Osteocyte (in vitro differentiated cells): ENCODE measurements at regions not wholly inside any gene's neighbourhood (a gene's known extent, or its start where the extent isn't known, plus 50 kb on each side); places are given as distances from the start of the nearest gene placed in this dataset.

Source experiments
- DNase-seq: peaks from one replicate; pipeline ENCODE4 v3.0.0; 2021; ENCODE audit warnings: mixed read lengths; ENCODE audit not compliant: unreplicated experiment; ENCODE audit errors: extremely low spot score
- H3K27ac Mint-ChIP-seq: one replicate; pipeline ENCODE4 v1.8.0; 2021; ENCODE audit warnings: mild to moderate bottlenecking, mixed read lengths; ENCODE audit not compliant: unreplicated experiment
- H3K27me3 Mint-ChIP-seq: one replicate; pipeline ENCODE4 v1.8.0; 2021; ENCODE audit warnings: mixed read lengths; ENCODE audit not compliant: unreplicated experiment
- H3K36me3 Mint-ChIP-seq: one replicate; pipeline ENCODE4 v1.8.0; 2021; ENCODE audit warnings: mixed read lengths; ENCODE audit not compliant: unreplicated experiment
- H3K4me1 Mint-ChIP-seq: one replicate; pipeline ENCODE4 v1.8.0; 2021; ENCODE audit warnings: mixed read lengths; ENCODE audit not compliant: unreplicated experiment
- H3K4me3 Mint-ChIP-seq: one replicate; pipeline ENCODE4 v1.8.0; 2021; ENCODE audit warnings: mild to moderate bottlenecking, moderate library complexity, mixed read lengths; ENCODE audit not compliant: unreplicated experiment
- H3K9me3 Mint-ChIP-seq: one replicate; pipeline ENCODE4 v1.8.0; 2021; ENCODE audit warnings: mixed read lengths; ENCODE audit not compliant: unreplicated experiment
- TF ChIP-seq, protein P1 (sequence below): fragments of 200-600 bp; sonication (generic); IDR thresholded peaks from 2 replicates; pipeline ENCODE4 v1.5.0; 2021; ENCODE audit warnings: antibody characterized with exemption, mild to moderate bottlenecking, moderate library complexity

GRCh38 chr5:91441082-91441481 is 58.0 kb upstream of the ARRDC3 start:
- H3K36me3 Mint-ChIP-seq, result no peaks in the 10 kb centered on the region
- no peaks in the 10 kb centered on the region for H3K27me3 Mint-ChIP-seq
- TF ChIP-seq, protein P1, sequence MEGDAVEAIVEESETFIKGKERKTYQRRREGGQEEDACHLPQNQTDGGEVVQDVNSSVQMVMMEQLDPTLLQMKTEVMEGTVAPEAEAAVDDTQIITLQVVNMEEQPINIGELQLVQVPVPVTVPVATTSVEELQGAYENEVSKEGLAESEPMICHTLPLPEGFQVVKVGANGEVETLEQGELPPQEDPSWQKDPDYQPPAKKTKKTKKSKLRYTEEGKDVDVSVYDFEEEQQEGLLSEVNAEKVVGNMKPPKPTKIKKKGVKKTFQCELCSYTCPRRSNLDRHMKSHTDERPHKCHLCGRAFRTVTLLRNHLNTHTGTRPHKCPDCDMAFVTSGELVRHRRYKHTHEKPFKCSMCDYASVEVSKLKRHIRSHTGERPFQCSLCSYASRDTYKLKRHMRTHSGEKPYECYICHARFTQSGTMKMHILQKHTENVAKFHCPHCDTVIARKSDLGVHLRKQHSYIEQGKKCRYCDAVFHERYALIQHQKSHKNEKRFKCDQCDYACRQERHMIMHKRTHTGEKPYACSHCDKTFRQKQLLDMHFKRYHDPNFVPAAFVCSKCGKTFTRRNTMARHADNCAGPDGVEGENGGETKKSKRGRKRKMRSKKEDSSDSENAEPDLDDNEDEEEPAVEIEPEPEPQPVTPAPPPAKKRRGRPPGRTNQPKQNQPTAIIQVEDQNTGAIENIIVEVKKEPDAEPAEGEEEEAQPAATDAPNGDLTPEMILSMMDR, result no peak
- H3K4me3 Mint-ChIP-seq, result no peak overlapping the region
- no peaks in the 10 kb centered on the region for H3K9me3 Mint-ChIP-seq
- peaks cover 9% of the 10 kb centered on the region for H3K4me1 Mint-ChIP-seq
- H3K27ac Mint-ChIP-seq, result no peak overlapping the region
- DNase-seq, result no peak

DNA sequence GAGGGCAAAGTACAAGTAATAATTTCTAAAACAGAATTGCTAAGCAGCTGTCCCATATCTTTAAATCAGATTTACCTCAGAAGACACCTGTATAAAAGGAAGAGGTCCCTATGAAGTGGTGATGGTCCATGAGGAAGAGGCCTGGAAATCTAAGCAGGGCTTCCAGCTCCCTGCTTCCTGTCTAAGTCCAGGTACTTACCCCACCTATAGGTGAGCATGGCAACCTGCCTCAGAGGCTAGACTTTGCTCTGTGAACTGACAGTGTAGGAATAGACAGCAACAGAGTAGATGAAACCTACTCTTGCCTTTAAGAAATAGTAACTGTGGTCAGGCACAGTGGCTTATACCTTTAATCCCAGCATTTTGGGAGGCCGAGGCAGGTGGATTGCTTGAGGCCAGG is 55.8 kb upstream of the ARRDC3 start:
- no peak for DNase-seq
- no peaks in the 10 kb centered on the region for H3K36me3 Mint-ChIP-seq
- TF ChIP-seq, protein P1, result no peak
- peaks cover 9% of the 10 kb centered on the region for H3K4me1 Mint-ChIP-seq
- H3K27ac Mint-ChIP-seq, result no peak overlapping the region
- no peaks in the 10 kb centered on the region for H3K27me3 Mint-ChIP-seq
- no peaks in the 10 kb centered on the region for H3K9me3 Mint-ChIP-seq
- H3K4me3 Mint-ChIP-seq, result no peak overlapping the region

DNA sequence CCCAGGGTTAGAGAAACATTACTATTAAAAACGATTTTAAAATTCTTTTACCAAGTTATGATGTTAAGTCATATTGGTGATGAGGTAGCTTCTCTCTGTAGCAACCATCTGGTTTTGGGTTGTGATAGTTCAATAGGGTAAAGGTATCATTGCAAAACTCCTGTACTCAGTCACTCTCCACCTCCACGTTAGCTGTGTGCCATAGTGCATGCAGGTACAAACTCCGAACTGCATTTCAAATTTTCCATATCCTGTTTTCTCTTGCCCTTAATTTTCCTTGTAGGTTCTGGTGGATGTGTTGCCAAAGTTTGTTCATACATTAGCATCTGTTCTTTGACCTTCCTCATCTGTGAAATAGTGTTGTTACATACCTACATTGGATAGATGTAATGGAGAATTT is 53.1 kb upstream of the ARRDC3 start:
- H3K4me3 Mint-ChIP-seq, result no peak overlapping the region
- TF ChIP-seq, protein P1, result no peak
- H3K27ac Mint-ChIP-seq, result no peak overlapping the region
- DNase-seq, result no peak
- H3K4me1 Mint-ChIP-seq, result no peaks in the 10 kb centered on the region
- no peaks in the 10 kb centered on the region for H3K27me3 Mint-ChIP-seq
- no peaks in the 10 kb centered on the region for H3K36me3 Mint-ChIP-seq
- H3K9me3 Mint-ChIP-seq, result no peaks in the 10 kb centered on the region

GRCh38 chr5:91434348-91434747 is 51.2 kb upstream of the ARRDC3 start:
- H3K27ac Mint-ChIP-seq, result no peak overlapping the region
- DNase-seq, result no peak
- H3K27me3 Mint-ChIP-seq, result no peaks in the 10 kb centered on the region
- no peaks in the 10 kb centered on the region for H3K36me3 Mint-ChIP-seq
- H3K4me1 Mint-ChIP-seq, result no peaks in the 10 kb centered on the region
- H3K9me3 Mint-ChIP-seq, result peaks cover under 1% of the 10 kb centered on the region
- TF ChIP-seq, protein P1, result no peak
- no peak overlapping the region for H3K4me3 Mint-ChIP-seq

GRCh38 chr5:91433861-91434260 is 50.7 kb upstream of the ARRDC3 start:
- H3K36me3 Mint-ChIP-seq, result no peaks in the 10 kb centered on the region
- H3K27ac Mint-ChIP-seq, result no peak overlapping the region
- DNase-seq, result no peak
- H3K9me3 Mint-ChIP-seq, result peaks cover 6% of the 10 kb centered on the region
- TF ChIP-seq, protein P1, result no peak
- H3K4me3 Mint-ChIP-seq, result no peak overlapping the region
- H3K4me1 Mint-ChIP-seq, result no peaks in the 10 kb centered on the region
- no peaks in the 10 kb centered on the region for H3K27me3 Mint-ChIP-seq
